Neural crest cell (in vitro differentiated cells): ENCODE measurements at regions not wholly inside any gene's neighbourhood (a gene's known extent, or its start where the extent isn't known, plus 50 kb on each side); places are given as distances from the start of the nearest gene placed in this dataset.
"Not testable (repeated sequence)": the region's sequence is repeated elsewhere in the genome, so short reads cannot be mapped to it uniquely, and the experiment has no call there.

Experiments
- DNase-seq: peaks from one replicate; pipeline ENCODE4 v3.0.0; 2021; ENCODE audit warnings: low read depth, mixed read lengths, low spot score
- H3K27ac Mint-ChIP-seq: one replicate; pipeline ENCODE4 v1.8.0; 2021; ENCODE audit warnings: mild to moderate bottlenecking, mixed read lengths; ENCODE audit not compliant: unreplicated experiment
- H3K27me3 Mint-ChIP-seq: 2 replicates; pipeline ENCODE4 v1.8.0; 2021; ENCODE audit warnings: low read depth, mild to moderate bottlenecking, mixed read lengths
- H3K36me3 Mint-ChIP-seq: 2 replicates; pipeline ENCODE4 v1.8.0; 2021; ENCODE audit warnings: low read depth, mild to moderate bottlenecking, mixed read lengths
- H3K4me1 Mint-ChIP-seq: 2 replicates; pipeline ENCODE4 v1.8.0; 2021; ENCODE audit warnings: mixed read lengths
- H3K4me3 Mint-ChIP-seq: one replicate; pipeline ENCODE4 v1.8.0; 2021; ENCODE audit warnings: mild to moderate bottlenecking, mixed read lengths
- H3K9me3 Mint-ChIP-seq: 2 replicates; pipeline ENCODE4 v1.8.0; 2021; ENCODE audit warnings: mixed read lengths
- TF ChIP-seq, protein P1 (sequence below): fragments of 200-600 bp; sonication (generic); conservative IDR thresholded peaks from 2 replicates; pipeline ENCODE4 v1.5.0; 2021; ENCODE audit warnings: antibody characterized with exemption, mild to moderate bottlenecking

DNA sequence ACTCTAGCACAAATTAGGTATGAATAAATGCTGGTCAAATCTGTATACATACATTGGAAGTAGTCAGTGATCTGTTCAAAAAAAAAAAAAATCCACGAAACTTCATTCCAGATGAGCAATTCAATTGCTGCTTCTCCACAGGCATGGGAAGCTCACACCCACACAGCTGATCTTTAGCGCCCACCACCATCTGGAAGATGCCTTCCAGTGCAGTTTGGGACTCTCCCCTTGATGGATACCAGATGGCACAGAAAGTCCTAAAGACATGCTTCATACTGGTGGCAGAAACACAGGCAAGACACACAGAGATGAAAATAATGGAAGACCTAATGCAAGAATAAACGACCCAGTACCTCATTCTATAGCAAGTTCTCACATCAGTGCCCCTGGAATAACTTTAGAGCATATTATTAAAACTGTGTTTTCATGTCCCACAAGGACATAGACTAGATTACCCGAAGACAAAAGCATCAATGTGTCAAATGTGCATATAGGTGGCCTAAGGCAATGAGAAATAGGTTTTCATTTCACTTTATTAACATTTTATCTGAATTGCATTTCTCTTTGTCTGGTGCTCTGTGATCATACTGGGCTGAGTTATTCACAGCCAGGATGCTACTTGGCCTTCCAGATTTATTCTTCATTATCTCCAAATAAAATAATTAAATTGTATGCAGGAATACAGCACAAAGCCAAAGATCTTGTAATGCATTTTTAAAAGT lies 135.4 kb upstream of the TAS2R1 start:
- Mint-ChIP-seq H3K27ac (no peak overlapping the region), H3K27me3 (no peaks in the 10 kb centered on the region), H3K36me3 (peaks cover 2% of the 10 kb centered on the region), H3K4me1 (no peaks in the 10 kb centered on the region), H3K4me3 (no peak overlapping the region), H3K9me3 (peaks cover 7% of the 10 kb centered on the region)
- DNase-seq: no peak
- TF ChIP-seq, protein P1, sequence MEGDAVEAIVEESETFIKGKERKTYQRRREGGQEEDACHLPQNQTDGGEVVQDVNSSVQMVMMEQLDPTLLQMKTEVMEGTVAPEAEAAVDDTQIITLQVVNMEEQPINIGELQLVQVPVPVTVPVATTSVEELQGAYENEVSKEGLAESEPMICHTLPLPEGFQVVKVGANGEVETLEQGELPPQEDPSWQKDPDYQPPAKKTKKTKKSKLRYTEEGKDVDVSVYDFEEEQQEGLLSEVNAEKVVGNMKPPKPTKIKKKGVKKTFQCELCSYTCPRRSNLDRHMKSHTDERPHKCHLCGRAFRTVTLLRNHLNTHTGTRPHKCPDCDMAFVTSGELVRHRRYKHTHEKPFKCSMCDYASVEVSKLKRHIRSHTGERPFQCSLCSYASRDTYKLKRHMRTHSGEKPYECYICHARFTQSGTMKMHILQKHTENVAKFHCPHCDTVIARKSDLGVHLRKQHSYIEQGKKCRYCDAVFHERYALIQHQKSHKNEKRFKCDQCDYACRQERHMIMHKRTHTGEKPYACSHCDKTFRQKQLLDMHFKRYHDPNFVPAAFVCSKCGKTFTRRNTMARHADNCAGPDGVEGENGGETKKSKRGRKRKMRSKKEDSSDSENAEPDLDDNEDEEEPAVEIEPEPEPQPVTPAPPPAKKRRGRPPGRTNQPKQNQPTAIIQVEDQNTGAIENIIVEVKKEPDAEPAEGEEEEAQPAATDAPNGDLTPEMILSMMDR: no peak

DNA sequence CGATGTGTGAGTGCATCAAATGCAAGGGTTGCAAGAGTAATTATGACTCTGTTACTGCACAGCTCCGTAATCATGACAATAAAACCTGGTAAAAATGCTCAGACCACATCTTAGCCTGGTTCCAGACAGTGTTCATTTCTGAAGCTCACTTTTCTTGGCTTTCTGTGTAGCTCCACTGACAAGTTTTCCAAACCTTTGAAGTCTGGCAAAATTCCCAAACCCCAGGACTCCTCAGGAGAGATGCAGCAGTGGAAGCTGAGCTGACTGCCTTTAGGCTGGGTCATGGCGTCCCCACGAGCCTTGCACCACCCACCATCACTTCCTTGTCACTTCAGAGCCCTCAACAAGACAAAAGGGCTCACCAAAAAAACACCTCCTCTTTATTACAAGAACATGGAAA lies 131.6 kb upstream of the TAS2R1 start:
- TF ChIP-seq, protein P1: no peak
- Mint-ChIP-seq H3K36me3 (no peaks in the 10 kb centered on the region), H3K27me3 (no peaks in the 10 kb centered on the region), H3K9me3 (peaks cover 2% of the 10 kb centered on the region), H3K4me3 (no peak overlapping the region), H3K4me1 (no peaks in the 10 kb centered on the region), H3K27ac (no peak overlapping the region)
- no peak for DNase-seq

DNA sequence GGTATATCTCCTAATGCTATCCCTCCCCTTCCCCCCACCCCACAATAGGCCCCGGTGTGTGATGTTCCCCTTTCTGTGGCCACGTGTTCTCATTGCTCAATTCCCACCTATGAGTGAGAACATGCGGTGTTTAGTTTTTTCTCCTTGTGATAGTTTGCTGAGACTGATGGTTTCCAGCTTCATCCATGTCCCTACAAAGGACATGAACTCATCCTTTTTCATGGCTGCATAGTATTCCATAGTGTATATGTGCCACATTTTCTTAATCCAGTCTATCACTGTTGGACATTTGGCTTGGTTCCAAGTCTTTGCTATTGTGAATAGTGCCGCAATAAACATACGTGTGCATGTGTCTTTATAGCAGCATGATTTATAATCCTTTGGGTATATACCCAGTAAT lies 122.5 kb upstream of the TAS2R1 start:
- H3K27me3 Mint-ChIP-seq, H3K9me3 Mint-ChIP-seq, H3K4me3 Mint-ChIP-seq, H3K36me3 Mint-ChIP-seq, H3K27ac Mint-ChIP-seq, DNase-seq, H3K4me1 Mint-ChIP-seq: not testable (repeated sequence)

DNA sequence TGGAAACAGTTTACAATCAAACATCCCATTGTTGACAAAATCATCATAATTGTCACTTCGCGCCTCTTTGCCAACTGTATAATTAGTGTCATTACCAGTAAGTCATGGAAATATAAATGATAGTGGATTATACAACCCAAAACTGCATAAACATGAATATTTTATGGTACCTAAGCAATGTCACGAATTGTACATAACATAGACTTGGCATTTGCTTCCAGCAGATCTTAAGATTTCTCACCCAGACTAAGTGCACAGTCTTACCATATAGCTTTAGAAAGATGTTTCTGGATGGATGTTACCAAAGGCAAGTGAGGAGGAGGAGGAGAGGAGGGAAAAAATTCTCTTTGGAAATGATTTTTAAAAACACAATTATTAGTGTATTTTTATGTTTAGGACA lies 113.4 kb upstream of the TAS2R1 start:
- Mint-ChIP-seq H3K4me1 (no peaks in the 10 kb centered on the region), H3K27ac (no peak overlapping the region), H3K27me3 (peaks cover 2% of the 10 kb centered on the region), H3K4me3 (no peak overlapping the region), H3K9me3 (peaks cover 17% of the 10 kb centered on the region), H3K36me3 (no peaks in the 10 kb centered on the region)
- TF ChIP-seq, protein P1: no peak
- DNase-seq: no peak

DNA sequence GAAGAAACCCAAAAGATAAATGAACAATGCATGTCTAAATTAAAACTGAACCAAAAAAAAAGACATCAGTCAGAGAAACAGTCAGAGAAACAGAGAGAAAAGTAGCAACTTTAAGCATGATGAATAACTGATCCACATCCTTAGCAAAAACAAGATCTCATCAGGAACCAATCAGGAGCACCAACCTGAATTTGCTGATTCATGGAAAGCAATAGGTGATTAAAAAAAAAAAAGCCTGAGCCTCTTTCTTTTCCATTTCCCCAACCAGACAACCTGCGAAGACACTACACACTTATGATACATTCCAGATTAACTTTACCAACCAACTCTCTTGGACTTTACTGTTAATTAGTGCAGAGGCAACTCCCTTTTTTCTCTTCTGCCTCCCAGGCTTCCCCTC lies 112.7 kb upstream of the TAS2R1 start:
- H3K36me3 Mint-ChIP-seq: no peaks in the 10 kb centered on the region
- TF ChIP-seq, protein P1: no peak
- peaks cover 2% of the 10 kb centered on the region for H3K27me3 Mint-ChIP-seq
- H3K4me3 Mint-ChIP-seq: no peak overlapping the region
- H3K9me3 Mint-ChIP-seq: peaks cover 17% of the 10 kb centered on the region
- DNase-seq: no peak
- no peak overlapping the region for H3K27ac Mint-ChIP-seq
- H3K4me1 Mint-ChIP-seq: no peaks in the 10 kb centered on the region

DNA sequence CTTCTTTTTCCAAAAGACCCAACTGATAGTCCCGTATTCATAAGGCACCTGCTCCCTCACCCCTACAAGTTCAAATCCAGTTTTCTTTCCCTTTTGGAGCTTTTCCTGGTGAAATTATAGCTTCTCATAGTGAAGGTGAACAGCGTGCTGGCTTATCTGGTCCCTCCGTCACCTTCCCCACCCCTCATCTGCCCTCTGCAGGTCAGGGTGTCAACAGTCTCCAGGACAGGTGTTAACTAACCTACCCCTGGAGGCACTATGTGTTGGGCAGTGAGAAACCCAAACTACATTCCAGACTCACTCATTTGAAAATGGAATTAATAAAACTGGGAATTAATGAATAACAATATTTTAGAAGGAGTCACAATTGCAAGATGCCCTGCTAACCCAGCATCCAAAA lies 109.0 kb upstream of the TAS2R1 start:
- Mint-ChIP-seq H3K4me3 (no peak overlapping the region), H3K4me1 (no peaks in the 10 kb centered on the region), H3K9me3 (peaks cover 2% of the 10 kb centered on the region), H3K36me3 (no peaks in the 10 kb centered on the region), H3K27me3 (no peaks in the 10 kb centered on the region), H3K27ac (no peak overlapping the region)
- TF ChIP-seq, protein P1: no peak
- DNase-seq: no peak
